Dermis blood vessel endothelial cell (primary cell): ENCODE measurements at regions not wholly inside any gene's neighbourhood (a gene's known extent, or its start where the extent isn't known, plus 50 kb on each side); places are given as distances from the start of the nearest gene placed in this dataset.
"Not testable (repeated sequence)": the region's sequence is repeated elsewhere in the genome, so short reads cannot be mapped to it uniquely, and the experiment has no call there.

Source experiments
- DNase-seq: peaks from one replicate; pipeline ENCODE4 v3.0.0; 2010

DNA sequence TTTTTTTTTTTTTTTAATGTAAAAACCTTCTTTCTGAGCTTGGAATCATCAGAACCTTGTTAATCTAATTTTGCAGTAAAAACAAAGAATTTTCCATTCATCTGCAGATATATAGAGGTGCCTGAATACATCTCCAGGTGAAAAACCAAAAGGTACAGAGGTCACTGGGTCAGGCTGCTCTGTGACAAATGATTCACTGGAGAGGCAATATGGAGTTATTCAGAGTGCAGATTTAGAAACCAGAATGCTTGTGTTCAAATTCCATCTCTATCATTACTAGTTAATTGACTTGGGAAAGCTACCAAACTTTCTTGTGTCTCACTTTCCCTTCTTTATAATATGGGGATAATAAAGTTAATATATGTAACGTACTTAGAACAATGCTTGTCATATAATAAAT lies 51.5 kb upstream of the C1orf53 start:
- no peak for DNase-seq

DNA sequence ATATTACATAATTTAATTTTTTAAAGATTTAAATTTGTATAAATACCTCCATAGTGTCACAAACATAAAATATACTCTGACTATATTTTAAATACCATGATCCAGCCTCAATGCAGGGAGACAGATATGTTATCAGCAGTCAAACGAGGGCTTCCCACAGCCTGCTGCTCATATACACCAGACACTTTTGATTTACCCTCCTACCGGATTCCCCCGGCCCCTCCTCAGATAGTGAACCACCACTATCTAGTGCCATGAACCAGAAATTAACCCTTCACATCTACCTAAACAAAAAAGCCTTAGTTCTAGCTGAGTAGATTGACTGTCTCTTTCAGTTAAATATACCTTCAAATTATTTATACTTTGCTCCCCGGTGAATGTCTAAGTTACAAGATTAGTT lies 52.4 kb upstream of the C1orf53 start:
- DNase-seq = no peak

DNA sequence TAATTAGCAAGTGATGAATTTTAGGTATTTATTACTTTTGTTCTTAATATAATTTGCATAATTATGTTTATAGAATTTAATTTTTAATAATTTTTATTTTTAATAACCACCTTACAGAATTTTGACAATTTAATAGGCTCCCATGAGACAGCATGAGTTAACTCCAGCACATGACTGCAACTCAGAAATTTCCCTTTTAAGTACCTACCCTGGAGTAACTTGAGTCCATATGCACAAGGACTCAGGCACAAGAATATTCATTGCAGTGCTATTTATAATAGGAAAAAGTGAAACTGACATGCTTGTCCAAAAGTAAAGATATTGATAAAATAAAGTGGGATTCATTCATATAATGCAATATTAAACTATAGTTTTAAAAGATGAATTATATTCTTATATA lies 54.1 kb upstream of the C1orf53 start:
- DNase-seq = no peak

GRCh38 chr1:197845886-197846285 lies 56.5 kb upstream of the C1orf53 start:
- DNase-seq = no peak

DNA sequence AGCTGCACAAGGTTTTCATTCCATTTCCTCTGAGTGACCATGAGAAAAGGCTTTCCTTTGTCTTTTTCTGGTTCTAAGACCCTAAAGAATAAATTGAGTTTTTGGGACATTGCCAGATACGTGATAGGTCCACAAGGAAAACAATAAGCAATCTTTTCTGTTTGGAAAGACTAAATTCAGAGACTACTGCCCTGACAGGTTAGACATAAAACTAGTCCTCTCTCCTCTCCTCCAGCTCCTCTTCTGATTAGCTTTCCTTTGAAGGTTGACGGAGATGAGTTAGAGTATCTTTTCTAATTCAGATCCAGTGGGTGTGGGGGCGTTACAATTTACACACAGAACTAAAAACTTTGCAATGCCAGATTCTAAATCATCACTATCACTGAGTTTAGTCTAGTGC lies 57.8 kb upstream of the C1orf53 start:
- DNase-seq = peak; percentile 20

DNA sequence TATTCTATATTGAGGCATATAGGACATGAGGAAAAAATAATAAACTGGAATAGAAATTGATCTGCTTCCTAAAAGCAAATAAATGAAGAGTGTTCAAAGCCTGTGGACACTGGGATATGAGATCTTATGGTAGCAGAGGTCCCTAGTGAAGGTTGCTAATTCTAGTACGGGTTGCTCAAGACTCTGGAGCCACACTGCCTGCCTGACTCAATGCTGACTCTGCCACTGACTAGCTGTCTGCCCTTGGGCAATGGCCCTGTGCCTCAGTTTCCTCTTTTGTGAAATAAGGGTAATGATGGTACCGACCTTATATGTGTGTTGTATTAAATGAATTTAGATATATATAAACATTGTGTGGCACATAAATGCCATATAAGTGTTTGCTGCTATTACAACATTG lies 59.0 kb upstream of the C1orf53 start:
- no peak for DNase-seq

DNA sequence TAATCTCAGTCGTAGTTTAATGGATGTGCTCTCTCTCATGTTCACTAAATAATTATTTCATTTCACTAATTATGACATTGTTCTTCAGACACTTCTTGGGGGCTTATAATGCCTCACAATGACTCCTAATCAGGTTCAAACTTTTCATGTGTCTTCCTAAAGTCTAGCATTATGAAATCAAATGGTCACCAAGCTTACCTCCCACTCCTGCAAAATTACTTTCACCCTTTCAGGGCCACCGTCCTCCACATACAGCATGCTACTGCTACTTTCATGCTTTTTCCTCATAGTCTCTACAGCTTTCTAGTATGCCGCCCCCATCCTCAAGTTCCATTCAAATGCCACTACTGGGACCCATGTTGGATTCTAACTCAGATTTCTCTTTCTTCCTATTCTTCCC lies 59.8 kb upstream of the C1orf53 start:
- DNase-seq = no peak

GRCh38 chr1:197841883-197842553 lies 60.4 kb upstream of the C1orf53 start:
- DNase-seq = no peak

GRCh38 chr1:197841158-197841557 lies 61.3 kb upstream of the C1orf53 start:
- DNase-seq = no peak

DNA sequence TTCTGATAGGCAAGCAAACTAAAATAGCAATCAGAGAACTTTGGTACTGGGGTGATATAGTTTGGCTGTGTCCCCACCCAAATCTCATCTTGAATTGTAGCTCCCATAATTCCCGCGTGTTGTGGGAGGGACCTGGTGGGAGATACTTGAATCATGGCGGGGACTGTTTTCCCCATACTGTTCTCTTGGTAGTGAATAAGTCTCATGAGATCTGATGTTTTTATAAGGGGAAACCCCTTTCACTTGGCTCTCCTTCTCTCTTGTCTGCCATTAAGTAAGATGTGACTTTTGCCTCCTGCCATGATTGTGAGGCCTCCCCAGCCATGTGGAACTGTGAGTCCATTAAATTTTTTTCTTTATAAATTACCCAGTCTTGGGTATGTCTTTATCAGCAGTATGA lies 62.6 kb upstream of the C1orf53 start:
- not testable (repeated sequence) for DNase-seq

- peak; percentile 77 for DNase-seq
These were observed 63.6 kb upstream of the DENND1B start for GRCh38 chr1:197838836-197839235.

DNA sequence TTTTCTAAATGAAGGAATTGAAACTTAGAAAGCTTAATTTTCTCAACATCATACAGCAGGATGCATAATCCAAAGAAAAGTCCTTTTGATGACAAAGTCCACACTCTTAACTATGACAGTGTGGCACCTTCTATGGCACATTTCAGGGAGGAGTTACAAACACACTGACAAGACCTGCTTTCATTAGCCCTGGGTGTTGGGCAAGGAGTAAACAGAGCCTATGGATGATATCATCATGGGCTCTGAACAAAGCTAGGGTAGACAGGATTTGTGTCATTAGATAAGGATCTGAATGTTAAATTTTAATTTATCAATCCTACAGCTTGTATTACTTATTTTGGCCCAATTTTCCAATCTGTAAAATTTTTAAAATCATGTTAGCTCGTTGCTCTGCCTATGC lies 62.6 kb upstream of the DENND1B start:
- no peak for DNase-seq

GRCh38 chr1:197836356-197836755 lies 61.1 kb upstream of the DENND1B start:
- not testable (repeated sequence) for DNase-seq

DNA sequence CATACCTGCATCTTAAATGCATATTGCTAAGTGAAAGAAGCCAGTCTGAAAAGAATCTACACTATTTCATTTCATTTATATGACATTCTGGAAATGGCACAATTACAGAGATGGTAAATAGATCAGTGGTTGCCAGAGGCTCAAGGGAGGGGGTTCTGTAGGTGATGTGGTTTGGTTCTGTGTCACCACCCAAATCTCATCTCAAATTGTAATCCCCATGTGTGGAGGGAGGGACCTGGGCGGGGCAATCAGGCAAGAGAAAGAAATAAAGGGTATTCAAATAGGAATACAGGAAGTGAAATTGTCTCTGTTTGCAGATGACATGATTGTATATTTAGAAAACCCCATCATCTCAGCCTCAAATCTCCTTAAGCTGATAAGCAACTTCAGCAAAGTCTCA lies 53.7 kb upstream of the DENND1B start:
- not testable (repeated sequence) for DNase-seq

DNA sequence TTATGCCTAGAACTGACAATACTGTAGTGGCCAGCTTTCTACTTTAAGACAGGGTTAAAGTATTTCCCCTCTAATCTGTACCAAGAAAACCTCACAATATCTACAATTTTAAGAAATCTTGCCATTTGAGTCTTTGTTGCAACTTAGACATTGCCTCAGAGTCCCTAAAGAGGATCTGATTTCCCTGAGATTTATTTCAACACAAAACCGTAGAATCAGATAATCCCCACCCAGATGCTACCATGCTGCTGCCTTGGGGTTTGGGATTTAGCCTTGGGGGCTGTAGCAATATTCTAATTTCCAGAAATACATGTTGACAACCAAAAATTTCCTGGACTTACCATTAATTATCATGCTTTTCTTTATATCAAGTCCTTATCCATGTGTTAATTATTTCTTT lies 50.3 kb upstream of the DENND1B start:
- DNase-seq = no peak
